ENCODE measurements at regions not wholly inside any gene's neighbourhood (a gene's known extent, or its start where the extent isn't known, plus 50 kb on each side); places are given as distances from the start of the nearest gene placed in this dataset.

GRCh38 chr5:118009741-118010297, 978.5 kb downstream of the DTWD2 start:
- TF ChIP-seq, protein P1, sequence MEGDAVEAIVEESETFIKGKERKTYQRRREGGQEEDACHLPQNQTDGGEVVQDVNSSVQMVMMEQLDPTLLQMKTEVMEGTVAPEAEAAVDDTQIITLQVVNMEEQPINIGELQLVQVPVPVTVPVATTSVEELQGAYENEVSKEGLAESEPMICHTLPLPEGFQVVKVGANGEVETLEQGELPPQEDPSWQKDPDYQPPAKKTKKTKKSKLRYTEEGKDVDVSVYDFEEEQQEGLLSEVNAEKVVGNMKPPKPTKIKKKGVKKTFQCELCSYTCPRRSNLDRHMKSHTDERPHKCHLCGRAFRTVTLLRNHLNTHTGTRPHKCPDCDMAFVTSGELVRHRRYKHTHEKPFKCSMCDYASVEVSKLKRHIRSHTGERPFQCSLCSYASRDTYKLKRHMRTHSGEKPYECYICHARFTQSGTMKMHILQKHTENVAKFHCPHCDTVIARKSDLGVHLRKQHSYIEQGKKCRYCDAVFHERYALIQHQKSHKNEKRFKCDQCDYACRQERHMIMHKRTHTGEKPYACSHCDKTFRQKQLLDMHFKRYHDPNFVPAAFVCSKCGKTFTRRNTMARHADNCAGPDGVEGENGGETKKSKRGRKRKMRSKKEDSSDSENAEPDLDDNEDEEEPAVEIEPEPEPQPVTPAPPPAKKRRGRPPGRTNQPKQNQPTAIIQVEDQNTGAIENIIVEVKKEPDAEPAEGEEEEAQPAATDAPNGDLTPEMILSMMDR (conservative IDR thresholded peaks at IDR 0.05 in 1 of 2, IDR thresholded peaks at IDR 0.05 in 1 of 2; ENCODE audit: extremely low read depth in 1 of 2, insufficient read depth in 1 of 2, low read depth in 1 of 2, low read length in 2 of 2) = no peak
- TF ChIP-seq EZH2 (IDR thresholded peaks at IDR 0.05; ENCODE audit: borderline replicate concordance, low read length) = no peak

Data from mammary epithelial cell (primary cell).